ENCODE measurements at regions not wholly inside any gene's neighbourhood (a gene's known extent, or its start where the extent isn't known, plus 50 kb on each side); places are given as distances from the start of the nearest gene placed in this dataset.

- TF ChIP-seq POLR2A (IDR thresholded peaks at IDR 0.05; ENCODE audit: low read length) (no peak), GATA1 (IDR thresholded peaks at IDR 0.05; ENCODE audit: low read depth, low read length) (no peak)
Measured at GRCh38 chr3:73801444-73801843, 176.7 kb upstream of the PDZRN3 start.
